ENCODE measurements at regions not wholly inside any gene's neighbourhood (a gene's known extent, or its start where the extent isn't known, plus 50 kb on each side); places are given as distances from the start of the nearest gene placed in this dataset.

DNA sequence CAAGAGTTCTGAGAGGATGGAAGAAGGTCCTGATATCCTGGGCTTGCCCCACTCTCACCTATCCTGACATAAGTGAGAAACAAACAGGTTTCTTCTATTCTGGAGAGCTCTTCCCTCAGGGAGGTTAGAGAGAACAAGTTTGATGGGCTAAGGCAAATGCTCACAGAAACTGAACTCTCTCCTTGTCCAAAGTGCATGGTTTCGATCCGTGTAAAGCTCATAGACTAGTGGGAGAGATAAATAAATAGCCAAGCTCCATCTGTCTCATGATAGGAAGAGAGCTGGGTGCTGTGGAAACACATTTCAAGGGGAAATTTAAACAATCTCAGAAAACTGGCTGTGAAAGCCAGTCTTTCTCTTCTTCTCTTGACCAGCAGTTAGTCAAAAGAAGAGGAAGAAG lies 459.5 kb upstream of the LARGE1 start:
- TF ChIP-seq, protein P1, sequence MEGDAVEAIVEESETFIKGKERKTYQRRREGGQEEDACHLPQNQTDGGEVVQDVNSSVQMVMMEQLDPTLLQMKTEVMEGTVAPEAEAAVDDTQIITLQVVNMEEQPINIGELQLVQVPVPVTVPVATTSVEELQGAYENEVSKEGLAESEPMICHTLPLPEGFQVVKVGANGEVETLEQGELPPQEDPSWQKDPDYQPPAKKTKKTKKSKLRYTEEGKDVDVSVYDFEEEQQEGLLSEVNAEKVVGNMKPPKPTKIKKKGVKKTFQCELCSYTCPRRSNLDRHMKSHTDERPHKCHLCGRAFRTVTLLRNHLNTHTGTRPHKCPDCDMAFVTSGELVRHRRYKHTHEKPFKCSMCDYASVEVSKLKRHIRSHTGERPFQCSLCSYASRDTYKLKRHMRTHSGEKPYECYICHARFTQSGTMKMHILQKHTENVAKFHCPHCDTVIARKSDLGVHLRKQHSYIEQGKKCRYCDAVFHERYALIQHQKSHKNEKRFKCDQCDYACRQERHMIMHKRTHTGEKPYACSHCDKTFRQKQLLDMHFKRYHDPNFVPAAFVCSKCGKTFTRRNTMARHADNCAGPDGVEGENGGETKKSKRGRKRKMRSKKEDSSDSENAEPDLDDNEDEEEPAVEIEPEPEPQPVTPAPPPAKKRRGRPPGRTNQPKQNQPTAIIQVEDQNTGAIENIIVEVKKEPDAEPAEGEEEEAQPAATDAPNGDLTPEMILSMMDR (IDR thresholded peaks at IDR 0.05; ENCODE audit: insufficient read depth, low read length, poor library complexity, severe bottlenecking): no peak
- TF ChIP-seq EZH2phosphoT487 (conservative IDR thresholded peaks at IDR 0.05; ENCODE audit: low read length): no peak

GRCh38 chr22:34380532-34380931 lies 460.3 kb upstream of the LARGE1 start:
- no peak overlapping the region for H3K4me3 ChIP-seq (ENCODE audit: insufficient read depth, low read length, poor library complexity, severe bottlenecking)
- H3K9me3 ChIP-seq (ENCODE audit: insufficient read depth, low read length): 0 out of 2 replicates have a peak, but pooled peaks cover 4% of the 10 kb centered on the region
- no peak overlapping the region for H2AFZ ChIP-seq (ENCODE audit: low read depth, low read length, severe bottlenecking)
- no peaks in the 10 kb centered on the region for H3K79me2 ChIP-seq (ENCODE audit: insufficient read depth, low read length)
- no peaks in the 10 kb centered on the region for H3K9me2 ChIP-seq (replicated peaks; ENCODE audit: insufficient read depth, low read length)
- H4K20me1 ChIP-seq (ENCODE audit: low read depth, low read length): no peaks in the 10 kb centered on the region
- no peaks in the 10 kb centered on the region for H3K27me3 ChIP-seq (ENCODE audit: low read length)
- H3K27ac ChIP-seq (ENCODE audit: low read depth, low read length): no peak overlapping the region
- H3K36me3 ChIP-seq (ENCODE audit: low read length): no peaks in the 10 kb centered on the region
- H3K4me2 ChIP-seq (ENCODE audit: low read depth, low read length, poor library complexity, severe bottlenecking): no peak overlapping the region
- no peaks in the 10 kb centered on the region for H3F3A ChIP-seq (ENCODE audit: insufficient read depth)
- H3K9ac ChIP-seq (ENCODE audit: low read length): no peak overlapping the region
- TF ChIP-seq, protein P1 (IDR thresholded peaks at IDR 0.05; ENCODE audit: insufficient read depth, low read length, poor library complexity, severe bottlenecking): no peak
- TF ChIP-seq EZH2phosphoT487 (conservative IDR thresholded peaks at IDR 0.05; ENCODE audit: low read length): no peak

More for the DNA sequence above, 459.5 kb upstream of the LARGE1 start:
- H3K9me3 ChIP-seq (ENCODE audit: insufficient read depth, low read length): 0 out of 2 replicates have a peak, but pooled peaks cover 4% of the 10 kb centered on the region
- H3K27ac ChIP-seq (ENCODE audit: low read depth, low read length): no peak overlapping the region
- H3K79me2 ChIP-seq (ENCODE audit: insufficient read depth, low read length): no peaks in the 10 kb centered on the region
- no peaks in the 10 kb centered on the region for H3K9me2 ChIP-seq (replicated peaks; ENCODE audit: insufficient read depth, low read length)
- no peak overlapping the region for H3K4me3 ChIP-seq (ENCODE audit: insufficient read depth, low read length, poor library complexity, severe bottlenecking)
- H3F3A ChIP-seq (ENCODE audit: insufficient read depth): no peaks in the 10 kb centered on the region
- no peaks in the 10 kb centered on the region for H3K27me3 ChIP-seq (ENCODE audit: low read length)
- no peaks in the 10 kb centered on the region for H3K36me3 ChIP-seq (ENCODE audit: low read length)
- no peak overlapping the region for H3K9ac ChIP-seq (ENCODE audit: low read length)
- no peak overlapping the region for H3K4me2 ChIP-seq (ENCODE audit: low read depth, low read length, poor library complexity, severe bottlenecking)
- H2AFZ ChIP-seq (ENCODE audit: low read depth, low read length, severe bottlenecking): no peak overlapping the region
- no peaks in the 10 kb centered on the region for H4K20me1 ChIP-seq (ENCODE audit: low read depth, low read length)

DNA sequence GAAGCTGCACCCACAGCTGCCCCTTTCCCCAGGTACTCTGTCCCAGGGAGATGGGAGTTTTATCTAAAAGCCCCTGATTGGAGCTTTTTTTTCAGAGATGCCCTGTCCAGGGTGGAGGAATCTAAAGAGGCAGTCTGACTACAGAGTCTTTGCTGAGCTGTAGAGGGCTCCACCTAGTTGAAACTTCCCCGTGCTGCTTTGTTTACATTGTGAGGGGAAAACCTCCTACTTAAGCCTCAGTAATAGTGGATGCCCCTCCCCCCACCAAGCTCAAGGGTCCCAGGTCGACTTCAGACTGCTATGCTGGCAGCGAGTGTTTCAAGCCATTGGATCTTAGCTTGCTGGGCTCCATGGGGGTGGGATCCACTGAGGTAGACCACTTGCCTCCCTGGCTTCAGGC lies 470.1 kb upstream of the LARGE1 start:
- Histone ChIP-seq H3K36me3 (ENCODE audit: low read length) (no peaks in the 10 kb centered on the region), H3K79me2 (ENCODE audit: insufficient read depth, low read length) (no peaks in the 10 kb centered on the region), H3K9ac (ENCODE audit: low read length) (no peak overlapping the region), H3K4me3 (ENCODE audit: insufficient read depth, low read length, poor library complexity, severe bottlenecking) (no peak overlapping the region), H3K9me3 (ENCODE audit: insufficient read depth, low read length) (no peaks in the 10 kb centered on the region), H3F3A (ENCODE audit: insufficient read depth) (no peaks in the 10 kb centered on the region), H3K4me2 (ENCODE audit: low read depth, low read length, poor library complexity, severe bottlenecking) (no peak overlapping the region), H3K27ac (ENCODE audit: low read depth, low read length) (no peak overlapping the region), H2AFZ (ENCODE audit: low read depth, low read length, severe bottlenecking) (no peak overlapping the region), H4K20me1 (ENCODE audit: low read depth, low read length) (no peaks in the 10 kb centered on the region), H3K9me2 (replicated peaks; ENCODE audit: insufficient read depth, low read length) (no peaks in the 10 kb centered on the region), H3K27me3 (ENCODE audit: low read length) (no peaks in the 10 kb centered on the region)
- TF ChIP-seq, protein P1 (IDR thresholded peaks at IDR 0.05; ENCODE audit: insufficient read depth, low read length, poor library complexity, severe bottlenecking): no peak
- no peak for TF ChIP-seq EZH2phosphoT487 (conservative IDR thresholded peaks at IDR 0.05; ENCODE audit: low read length)

Measured in SU-DHL-6 (cell line).